Activated gamma-delta T cell treated with anti-CD3 and anti-CD28 coated beads, Interleukin-2, amount 50 U/mL, for 16 hours (primary cell): ENCODE measurements at regions not wholly inside any gene's neighbourhood (a gene's known extent, or its start where the extent isn't known, plus 50 kb on each side); places are given as distances from the start of the nearest gene placed in this dataset.
A peak's percentile ranks its signal among the peaks of the same experiment; 100 is the strongest.
"Not testable (repeated sequence)": the region's sequence is repeated elsewhere in the genome, so short reads cannot be mapped to it uniquely, and the experiment has no call there.

ENCODE experiments used
- DNase-seq: peaks from one replicate; pipeline ENCODE4 v3.0.0-alpha.2; 2020; ENCODE audit warnings: low read depth

DNA sequence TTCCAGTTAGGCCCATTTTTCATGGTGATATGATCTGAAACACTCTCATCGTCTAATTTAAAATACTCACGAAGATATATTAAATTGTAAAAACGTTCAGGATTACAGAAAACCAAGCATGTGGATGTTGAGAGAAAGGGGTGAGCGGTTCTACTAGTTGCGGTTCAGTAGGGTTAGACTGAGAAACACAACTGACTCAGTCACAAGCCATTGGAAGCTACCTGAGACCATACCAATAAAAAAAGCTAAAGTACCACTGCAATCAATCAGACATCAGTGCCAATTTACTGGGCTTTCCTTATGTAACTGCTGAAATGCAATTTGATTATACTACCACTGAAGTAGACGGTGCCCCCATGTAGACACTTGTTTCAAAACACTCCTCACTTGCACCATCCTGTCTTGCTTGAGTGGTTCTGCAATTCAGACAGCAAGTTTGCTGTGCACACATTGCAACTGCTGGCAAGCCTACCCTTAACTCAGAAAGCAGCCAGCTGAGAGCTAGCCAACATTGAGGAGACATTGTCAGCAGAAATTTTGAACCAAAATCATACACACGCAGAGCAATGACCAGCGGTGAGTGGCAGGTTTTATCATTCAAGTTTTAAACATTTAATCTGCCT lies 368.7 kb upstream of the ARHGEF26 start:
- no peak for DNase-seq

DNA sequence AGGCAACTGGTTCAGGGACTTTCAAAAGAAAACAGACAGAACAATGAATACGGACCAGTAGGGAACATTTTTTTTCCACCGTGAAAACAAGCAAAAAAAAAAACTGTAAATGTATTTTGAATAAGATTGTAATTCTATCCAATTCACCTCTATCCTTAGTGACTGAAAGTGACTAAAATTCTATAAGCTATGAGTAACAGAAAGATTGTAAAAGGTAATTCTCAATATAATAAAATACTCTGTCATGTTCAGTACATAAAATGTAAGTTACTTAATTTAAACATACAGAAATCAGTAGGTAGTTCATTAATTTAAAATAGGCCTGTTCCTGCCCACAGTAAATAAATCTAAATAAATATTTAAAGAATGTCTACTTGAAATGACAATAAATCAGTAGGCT lies 368.2 kb upstream of the ARHGEF26 start:
- DNase-seq, result no peak

DNA sequence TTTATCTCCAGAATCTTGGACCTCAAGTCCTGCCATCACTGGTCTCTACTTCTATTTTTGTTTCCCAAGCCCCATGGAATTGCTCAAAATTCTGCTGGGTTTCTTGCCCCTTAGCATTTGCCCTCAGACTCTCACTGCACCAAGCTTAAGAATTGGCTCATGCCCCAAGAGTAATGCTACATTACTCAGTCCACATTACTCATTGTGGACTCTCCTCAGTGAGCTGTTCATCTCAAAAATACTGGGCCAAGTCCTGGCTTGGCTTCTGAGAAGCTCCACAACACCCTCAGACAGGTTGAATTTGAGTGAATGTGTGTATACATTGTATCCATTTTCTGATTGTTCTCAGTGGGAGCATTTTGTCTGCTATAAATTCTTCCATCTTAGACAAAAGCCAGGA lies 364.4 kb upstream of the ARHGEF26 start:
- no peak for DNase-seq

DNA sequence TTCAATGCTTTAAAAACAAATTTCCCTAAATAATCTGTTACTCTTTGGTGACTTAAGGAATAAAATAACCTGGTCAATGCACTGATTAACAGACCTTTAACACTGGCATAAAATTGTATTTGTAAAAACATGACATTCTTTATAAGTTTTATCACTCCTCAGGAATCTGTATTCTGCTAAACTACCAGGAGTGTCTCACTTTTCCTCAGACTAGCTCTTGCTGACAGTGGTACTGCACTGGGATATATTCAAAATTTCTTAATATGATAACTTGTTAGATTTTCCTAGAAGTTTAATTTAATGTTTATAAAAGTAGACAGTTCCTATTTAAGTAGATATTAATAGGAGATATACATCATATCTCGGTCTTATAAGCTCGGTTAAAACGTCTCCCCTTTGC lies 363.4 kb upstream of the ARHGEF26 start:
- no peak for DNase-seq

DNA sequence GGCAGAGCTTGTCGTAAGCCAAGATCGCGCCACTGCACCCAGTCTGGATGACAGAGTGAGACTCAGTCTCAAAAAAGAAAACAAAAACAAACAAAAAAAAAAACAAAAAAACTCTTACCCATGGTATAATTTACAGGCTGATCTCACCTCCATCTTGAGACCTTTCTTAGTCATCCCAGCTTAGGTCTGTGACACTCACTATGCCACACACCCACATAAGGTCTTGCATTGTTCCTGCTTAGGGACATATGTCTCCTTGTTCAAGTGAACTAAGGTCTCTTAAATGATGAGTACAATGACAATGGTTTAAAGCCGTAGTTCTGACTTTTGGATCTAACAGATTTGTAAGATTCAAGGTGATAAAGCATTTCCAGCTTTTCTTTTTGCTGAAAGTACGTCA lies 360.2 kb upstream of the ARHGEF26 start:
- DNase-seq, result no peak

DNA sequence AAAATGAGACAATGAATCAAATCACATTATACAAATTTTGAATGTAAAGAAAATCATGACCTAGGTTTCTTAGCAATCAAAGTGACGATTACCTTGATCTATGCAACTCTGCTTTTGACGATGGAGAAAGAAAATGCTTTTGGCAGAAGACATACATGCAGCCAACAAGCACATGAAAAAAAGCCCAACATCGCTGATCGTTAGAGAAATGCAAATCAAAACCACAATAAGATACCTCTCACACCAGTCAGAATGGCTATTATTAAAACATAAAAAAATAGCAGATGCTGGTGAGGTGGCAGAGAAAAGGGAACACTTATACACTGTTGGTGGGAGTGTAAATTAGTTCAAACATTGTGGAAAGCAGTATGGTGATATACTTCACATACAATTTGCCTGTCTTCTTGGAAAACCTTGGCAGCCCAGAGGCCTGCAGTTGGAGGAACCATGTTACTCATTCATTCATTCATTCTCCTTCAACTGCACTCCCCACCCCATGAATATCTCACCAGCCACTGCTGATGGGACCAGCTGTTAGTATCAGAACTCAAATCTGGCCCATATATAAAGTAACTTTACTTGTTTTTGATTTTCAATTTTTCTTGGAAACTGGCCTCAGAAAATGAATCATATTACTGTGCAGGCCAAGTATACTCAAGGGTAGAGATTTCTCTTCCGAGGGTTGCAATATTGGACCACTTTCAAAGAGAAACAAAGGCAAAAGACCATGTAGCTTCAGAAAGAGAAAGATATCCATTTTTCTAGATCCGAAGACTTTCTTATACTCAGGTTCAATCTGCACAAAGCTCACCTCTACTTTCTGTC lies 358.6 kb upstream of the ARHGEF26 start:
- DNase-seq, result no peak

DNA sequence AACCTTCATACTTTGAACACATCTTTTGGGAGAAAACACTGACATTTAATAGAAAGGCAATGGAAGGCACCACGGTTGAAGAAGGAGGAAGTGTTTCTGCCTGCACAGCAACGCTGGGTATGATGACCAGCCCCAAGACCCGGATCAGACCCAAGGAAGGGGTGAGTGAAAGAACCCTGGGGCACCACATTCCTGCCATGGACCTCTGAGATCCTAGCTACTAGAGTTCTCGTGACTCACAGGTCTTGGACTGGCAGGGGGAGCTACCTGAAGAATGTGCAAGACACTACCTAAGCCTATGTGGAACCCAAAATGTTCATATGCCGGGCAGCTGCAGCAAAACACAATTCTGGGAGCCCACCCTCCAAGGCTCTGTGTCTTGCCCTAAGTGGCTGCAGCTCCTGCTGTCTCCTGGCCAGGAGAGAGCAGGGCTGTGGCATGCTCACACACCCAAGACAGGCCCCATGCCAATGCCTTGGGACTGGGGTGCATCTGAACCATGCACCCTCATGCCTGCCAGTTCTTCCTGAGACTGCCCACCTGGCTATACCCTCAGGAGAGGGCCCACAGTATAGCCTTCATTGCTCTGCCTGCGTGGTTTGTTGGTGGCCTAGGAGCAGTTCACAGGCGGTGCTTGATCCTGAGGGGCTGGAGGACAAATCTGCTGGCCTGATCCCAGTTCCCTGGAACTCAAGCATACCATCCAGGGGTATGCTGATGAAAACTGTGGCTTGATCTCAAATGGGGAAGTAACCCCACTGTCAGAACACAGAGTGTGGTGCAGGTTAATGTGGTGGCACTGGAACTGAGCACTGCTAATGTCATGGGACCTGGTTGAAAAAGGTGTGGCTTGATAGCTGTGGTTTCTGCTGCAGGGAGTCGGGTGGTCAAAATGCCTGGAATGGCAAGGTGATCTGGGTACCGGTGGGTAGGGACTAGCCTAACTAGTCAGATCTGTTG lies 353.3 kb upstream of the ARHGEF26 start:
- DNase-seq, result no peak

DNA sequence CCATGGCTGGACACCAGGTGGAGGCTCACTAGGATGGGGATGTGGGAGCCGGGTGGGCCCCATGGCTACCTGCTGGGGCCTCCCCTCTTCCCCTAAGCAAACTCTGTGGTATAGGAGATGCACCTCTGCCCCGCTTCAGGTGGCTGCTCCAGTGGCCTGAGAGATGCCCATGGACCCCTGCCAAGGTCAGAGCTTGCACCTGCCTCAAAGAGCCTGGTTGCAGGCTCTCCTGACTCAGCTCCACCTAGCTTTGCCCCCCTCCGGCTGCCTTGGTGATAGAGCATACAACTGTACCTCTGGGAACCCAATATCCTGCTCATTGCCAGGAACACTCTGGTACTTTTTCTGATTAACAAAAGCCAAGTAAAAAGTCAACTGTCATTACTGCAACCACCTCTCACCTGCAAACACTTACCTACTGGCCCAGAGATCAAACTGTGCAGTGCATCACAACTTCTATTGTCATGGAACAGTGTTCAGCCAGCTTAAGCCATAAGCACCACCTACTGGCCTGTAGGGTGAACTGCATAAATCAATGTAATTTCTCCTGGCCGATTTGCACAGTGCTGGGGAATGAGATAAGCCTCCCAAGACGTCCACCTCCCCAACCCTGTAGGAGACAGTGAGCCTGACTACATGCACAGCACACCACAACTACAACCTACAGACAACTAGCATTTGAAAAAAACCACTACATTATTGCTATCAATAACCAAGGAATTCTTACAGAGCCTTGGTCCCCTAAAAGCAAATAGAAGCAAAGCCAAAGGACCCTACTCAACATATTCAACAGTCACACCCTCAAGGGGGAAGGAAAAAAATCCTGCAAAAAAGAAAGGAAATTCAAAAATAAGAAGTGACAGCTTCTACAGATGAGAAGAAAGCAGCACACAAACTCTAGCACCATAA lies 352.4 kb upstream of the ARHGEF26 start:
- peak; percentile 19 for DNase-seq

DNA sequence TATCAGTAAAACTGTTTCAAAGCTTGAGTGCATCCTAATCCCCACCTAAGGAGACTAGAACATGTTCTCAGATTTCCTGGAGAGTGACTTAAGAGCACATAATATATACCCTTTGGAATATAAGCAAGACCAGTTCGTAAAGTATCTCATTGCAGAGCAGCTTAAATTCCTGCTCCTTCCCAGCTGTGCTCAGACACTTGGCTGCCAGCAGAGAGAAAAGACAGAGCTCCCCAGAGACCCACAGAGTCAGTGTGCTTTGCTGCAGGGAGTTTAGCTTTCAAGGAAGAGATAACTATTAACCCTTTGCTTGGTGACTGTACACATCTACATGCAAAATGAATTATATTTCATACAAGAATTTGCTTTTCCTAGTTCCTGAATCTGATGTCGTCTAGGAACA lies 338.1 kb upstream of the ARHGEF26 start:
- no peak for DNase-seq

DNA sequence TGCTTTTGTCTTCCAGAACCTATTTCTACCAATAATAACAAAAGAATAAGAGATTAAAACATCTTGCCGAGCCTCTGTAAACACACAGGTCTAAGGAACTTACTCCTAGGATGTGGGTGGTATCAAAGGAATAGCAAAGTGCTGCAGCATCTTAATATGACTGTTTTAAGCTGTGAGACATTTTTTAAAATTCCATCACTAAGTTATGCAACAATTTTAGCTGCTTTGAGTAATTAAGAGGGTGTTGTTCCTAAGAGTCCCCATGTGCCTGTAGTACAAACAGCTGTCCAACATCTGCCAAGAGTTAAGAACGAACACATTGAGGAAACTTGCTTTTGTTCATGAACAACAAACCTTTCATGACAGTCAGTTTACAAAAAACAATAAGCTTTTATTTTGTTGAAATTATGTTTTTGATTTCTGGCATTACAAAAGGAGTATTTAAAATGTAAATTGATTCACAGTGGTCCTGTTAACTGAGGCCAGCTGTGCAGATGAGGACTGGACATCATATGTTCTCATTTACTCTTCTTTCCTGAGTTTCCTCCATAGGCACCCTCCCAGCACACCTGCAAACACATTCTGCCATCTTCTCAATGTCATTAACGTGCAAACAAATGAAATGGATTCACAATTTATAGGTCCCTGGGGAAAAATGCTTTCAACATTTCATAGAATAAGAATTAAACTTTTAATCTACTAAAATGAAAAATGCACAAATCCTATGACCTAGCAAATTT lies 337.3 kb upstream of the ARHGEF26 start:
- DNase-seq, result no peak

DNA sequence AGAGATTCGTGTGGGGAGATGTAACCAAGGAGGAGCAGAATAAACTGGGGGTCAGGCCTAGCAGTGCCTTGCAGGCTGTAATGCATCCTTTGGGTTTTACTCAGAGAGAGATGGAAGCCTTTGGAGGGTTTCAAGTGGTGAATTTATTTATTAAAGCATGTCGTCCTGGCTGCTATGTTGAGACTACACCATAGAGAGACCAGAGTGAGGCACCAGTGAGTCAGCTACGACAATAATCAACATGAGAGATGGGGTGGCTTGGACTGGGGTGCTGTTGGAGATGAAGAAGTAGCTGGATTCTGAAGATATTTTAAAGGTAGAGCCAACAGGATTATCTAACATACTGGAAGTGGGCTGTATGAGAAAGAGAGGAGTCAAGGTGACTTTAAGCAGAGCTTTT lies 335.3 kb upstream of the ARHGEF26 start:
- no peak for DNase-seq

DNA sequence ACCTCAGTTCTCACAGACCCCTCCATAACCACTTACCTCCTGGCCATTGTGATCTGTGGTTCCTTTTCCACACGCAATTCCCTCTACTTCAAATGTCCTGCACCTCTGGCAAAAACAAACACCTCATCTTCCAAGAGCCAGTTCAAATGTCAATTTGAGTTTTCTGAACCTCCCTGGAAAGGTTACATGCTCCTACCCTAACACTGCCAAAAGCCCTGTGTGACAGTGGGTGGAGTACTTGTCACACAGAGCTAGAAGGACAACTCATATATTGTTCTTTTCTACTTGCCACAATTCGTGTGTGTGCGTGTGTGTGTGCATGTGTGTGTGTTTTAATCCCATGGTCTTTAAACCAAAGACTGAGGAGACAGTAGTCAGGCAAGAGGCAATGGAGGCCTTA lies 331.8 kb upstream of the ARHGEF26 start:
- DNase-seq, result no peak

DNA sequence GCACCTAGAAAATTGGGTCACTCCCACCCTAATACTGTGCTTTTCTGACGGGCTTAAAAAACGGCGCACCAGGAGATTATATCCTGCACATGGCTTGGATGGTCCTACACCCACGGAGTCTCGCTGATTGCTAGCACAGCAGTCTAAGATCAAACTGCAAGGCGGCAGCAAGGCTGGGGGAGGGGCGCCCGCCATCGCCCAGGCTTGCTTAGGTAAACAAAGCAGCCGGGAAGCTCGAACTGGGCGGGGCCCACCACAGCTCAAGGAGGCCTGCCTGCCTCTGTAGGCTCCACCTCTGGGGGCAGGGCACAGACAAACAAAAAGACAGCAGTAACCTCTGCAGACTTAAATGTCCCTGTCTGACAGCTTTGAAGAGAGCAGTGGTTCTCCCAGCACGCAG lies 324.1 kb upstream of the ARHGEF26 start:
- not testable (repeated sequence) for DNase-seq

DNA sequence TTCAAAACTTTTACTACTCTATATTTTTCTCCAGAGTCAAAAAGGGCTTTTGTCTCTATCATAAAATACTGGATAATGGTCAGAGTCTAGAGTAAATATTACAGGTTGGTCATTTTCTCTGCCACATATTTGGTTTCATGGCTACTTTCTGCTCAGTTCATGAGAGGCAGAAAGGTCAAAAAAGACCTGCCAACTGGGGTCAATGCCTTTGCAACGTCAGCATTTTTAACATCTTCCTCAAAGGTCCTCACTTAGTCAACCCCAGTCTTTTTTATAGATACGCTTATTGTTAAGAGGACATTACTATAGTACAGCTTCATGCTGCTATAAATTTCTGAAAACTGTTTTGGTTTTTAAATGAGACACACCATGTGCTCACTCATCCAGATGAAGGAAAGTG lies 312.1 kb upstream of the ARHGEF26 start:
- DNase-seq, result no peak

DNA sequence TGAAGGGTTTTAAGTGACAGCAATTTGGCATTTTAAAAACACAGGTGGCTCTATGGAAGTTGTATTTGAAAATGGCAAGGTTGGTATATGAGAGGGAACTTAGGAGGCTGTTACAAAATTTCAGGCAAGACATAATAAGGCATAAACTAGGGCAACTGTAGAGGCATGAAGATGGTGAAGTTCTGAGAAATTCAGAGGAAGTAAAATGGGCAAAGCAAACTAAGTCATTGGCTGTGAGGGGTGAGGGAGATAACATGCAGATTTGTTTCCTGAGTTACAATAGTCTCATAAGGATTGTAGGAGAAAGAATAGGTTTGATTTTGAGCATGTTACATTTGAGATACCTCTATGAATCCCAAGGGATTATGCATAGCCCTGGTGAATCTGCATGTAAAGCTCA lies 302.9 kb upstream of the ARHGEF26 start:
- no peak for DNase-seq

DNA sequence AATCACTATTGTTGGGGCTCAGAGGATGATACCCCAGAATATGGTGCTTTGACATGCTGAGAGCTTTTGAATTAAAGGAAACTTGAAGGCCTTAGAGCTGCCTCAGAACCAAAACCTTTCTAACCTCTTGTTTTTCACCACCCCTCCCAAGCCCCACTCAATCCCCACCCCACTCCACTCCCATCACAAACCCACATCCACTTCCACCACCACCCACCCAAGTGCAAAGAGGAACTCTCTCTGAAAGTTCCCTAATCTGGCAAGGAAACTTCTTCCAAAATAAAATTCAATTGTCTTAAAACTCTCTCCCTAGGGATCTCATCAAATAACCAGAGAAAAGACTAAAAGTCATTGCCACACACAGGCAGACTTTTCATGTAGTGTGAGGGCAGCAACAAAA lies 301.2 kb upstream of the ARHGEF26 start:
- DNase-seq, result no peak

DNA sequence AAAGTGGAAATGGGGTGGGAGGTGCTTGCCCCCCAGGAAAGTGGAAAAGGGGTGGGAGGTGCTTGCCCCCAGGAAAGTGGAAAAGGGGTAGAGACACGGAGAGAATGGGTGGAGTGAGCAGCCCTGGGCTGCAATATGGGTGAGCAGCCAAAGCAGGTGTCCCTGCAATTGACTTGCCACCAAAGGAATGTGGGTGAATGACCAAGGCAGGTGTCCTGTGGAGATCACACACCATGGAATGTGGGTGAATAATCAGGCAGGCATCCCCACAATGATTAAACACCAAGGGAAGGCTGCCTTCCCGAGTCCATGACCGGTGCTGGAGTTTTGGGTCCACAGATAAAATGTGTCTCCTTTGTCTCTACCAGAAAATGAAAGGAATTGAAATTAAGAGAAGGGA lies 292.8 kb upstream of the ARHGEF26 start:
- DNase-seq, result not testable (repeated sequence)

DNA sequence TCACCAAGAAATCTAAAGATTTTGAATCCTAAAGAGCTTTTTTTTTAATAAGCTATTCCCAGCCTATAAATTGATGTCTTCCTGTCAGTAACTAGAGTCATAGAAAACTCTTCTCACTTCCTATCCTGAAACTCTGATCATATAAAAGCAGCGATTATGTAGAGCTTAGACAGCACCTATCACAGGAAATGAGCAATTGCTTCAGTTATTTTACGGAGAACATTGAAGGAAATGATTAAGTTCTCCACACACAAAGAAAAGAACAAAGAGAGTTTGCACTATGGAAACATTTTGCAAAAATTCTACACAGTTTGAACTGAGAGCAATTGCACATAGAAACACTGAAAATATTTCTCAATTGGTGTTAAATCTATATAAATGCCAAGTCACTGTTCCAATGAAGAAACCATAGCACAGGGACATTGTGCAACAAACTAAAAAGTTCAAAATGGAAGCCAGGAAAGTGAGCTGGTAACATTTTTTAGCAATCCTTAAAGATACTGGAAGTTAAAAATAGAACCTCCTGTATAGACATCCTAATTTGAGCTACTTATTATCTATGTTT lies 291.5 kb upstream of the ARHGEF26 start:
- DNase-seq, result no peak

DNA sequence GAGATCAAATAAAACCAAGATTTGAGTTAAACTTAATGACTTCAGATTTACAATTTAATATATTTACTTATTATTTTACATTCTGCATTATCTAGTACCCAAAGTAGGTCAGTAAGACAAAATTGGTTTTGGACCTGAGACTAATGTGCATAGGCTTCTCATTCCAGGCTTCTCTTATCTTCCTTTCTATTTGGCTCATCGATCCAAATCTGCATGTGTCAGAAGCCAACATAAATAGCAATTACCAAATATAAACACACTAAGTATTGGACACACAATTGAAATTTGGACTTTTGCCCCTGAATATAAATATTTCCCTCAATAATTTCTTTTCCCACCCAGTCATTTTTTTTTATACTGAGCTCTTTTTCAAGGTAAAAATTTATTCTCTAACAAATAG lies 290.6 kb upstream of the ARHGEF26 start:
- no peak for DNase-seq

DNA sequence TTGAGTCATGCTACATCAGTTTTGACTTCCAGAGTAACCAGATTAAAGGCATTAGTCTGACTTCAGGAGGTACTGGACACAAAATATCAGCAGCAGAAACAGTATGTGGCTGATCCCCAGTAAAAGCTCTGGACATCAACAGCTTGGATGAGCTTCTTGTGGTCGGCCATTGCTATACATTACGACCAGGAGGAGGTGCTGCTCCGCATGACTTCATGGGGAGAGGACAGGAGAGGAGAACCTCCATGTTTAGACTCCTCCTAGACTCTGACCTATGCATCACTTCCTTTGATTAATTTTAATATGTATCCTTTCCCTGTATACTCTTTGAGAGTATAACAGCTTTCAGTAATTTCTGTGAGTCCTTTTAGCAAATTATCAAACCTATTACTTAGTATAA lies 285.6 kb upstream of the ARHGEF26 start:
- DNase-seq, result no peak

DNA sequence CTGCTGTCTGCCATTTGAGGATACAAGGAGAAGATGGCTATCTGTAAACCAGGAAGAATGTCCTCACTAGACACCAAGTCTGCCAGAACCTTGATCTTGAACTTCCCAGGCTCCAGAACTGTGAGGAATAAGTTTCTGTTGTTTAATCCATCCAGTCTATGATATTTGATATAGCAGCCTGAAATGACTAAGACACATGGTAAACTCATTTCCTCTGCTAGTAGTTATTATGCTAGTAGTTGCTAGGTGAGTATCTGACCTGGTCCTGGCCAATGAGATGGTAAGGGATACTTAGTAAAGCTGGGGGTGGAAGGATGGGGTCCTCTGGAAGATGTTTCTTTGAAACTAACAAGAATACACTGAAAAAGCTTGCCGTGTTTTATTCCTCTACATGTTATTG lies 280.7 kb upstream of the ARHGEF26 start:
- no peak for DNase-seq
